HEK293 (cell line): ENCODE measurements at regions not wholly inside any gene's neighbourhood (a gene's known extent, or its start where the extent isn't known, plus 50 kb on each side); places are given as distances from the start of the nearest gene placed in this dataset.

Experiments used
- GLIS1 ChIP-seq: fragments of 450-650 bp; formaldehyde crosslinking; IDR thresholded peaks from 2 replicates; pipeline ENCODE4 v1.5.1; 2016; ENCODE audit warnings: missing biosample characterization, missing genetic modification characterization
- ZBTB10 ChIP-seq: fragments of 450-650 bp; formaldehyde crosslinking; IDR thresholded peaks from 2 replicates; pipeline ENCODE4 v1.5.1; 2016; ENCODE audit warnings: missing biosample characterization, missing genetic modification characterization
- ZBTB48 ChIP-seq: fragments of 450-650 bp; formaldehyde crosslinking; IDR thresholded peaks from 2 replicates; pipeline ENCODE4 v1.5.1; 2016; ENCODE audit warnings: missing biosample characterization, missing genetic modification characterization
- TF ChIP-seq, protein P1 (sequence below): fragments of 450-650 bp; formaldehyde crosslinking; IDR thresholded peaks from 2 replicates; pipeline ENCODE4 v1.5.1; 2016; ENCODE audit warnings: missing biosample characterization, missing genetic modification characterization

- no peak for TF ChIP-seq ZBTB10 (tag by site-specific recombination)
- TF ChIP-seq GLIS1 (tag by site-specific recombination) = no peak
- TF ChIP-seq, protein P1, sequence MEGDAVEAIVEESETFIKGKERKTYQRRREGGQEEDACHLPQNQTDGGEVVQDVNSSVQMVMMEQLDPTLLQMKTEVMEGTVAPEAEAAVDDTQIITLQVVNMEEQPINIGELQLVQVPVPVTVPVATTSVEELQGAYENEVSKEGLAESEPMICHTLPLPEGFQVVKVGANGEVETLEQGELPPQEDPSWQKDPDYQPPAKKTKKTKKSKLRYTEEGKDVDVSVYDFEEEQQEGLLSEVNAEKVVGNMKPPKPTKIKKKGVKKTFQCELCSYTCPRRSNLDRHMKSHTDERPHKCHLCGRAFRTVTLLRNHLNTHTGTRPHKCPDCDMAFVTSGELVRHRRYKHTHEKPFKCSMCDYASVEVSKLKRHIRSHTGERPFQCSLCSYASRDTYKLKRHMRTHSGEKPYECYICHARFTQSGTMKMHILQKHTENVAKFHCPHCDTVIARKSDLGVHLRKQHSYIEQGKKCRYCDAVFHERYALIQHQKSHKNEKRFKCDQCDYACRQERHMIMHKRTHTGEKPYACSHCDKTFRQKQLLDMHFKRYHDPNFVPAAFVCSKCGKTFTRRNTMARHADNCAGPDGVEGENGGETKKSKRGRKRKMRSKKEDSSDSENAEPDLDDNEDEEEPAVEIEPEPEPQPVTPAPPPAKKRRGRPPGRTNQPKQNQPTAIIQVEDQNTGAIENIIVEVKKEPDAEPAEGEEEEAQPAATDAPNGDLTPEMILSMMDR (tag by site-specific recombination) = no peak
- no peak for TF ChIP-seq ZBTB48 (tag by site-specific recombination)
These were observed 114.2 kb upstream of the FAM180A start for GRCh38 chr7:135862586-135863340.
